Heart right ventricle (tissue), 16 donors: ENCODE measurements at regions not wholly inside any gene's neighbourhood (a gene's known extent, or its start where the extent isn't known, plus 50 kb on each side); places are given as distances from the start of the nearest gene placed in this dataset.
A peak's percentile ranks its signal among the peaks of the same experiment; 100 is the strongest.

Experiments
- ATAC-seq, 8 donors: fragments of 200-7000 bp; cut with Tn5 transposase; one replicate each; pipeline ENCODE4 v1.9.1; 2020; ENCODE audit warnings: mild to moderate bottlenecking in 8 of 8, moderate library complexity in 8 of 8, moderate number of reproducible peaks in 1 of 8
- DNase-seq, 2 donors: peaks; one replicate each; pipeline ENCODE4 v3.0.0-alpha.2; 2020
- H3K27ac ChIP-seq, 10 donors: fragments of 200-600 bp; sonication (generic) in 2 of 10; one replicate each; pipeline versions ENCODE4 v1.5.0 to v1.8.0; 2020 to 2022; ENCODE audit warnings: mild to moderate bottlenecking in 3 of 10
- H3K27me3 ChIP-seq, 7 donors: fragments of 200-600 bp; one replicate each; pipeline ENCODE4 v1.8.0; 2021 to 2022; ENCODE audit warnings: mild to moderate bottlenecking in 2 of 7
- H3K36me3 ChIP-seq, 9 donors: fragments of 200-600 bp; sonication (generic) in 1 of 9; one replicate each; pipeline versions ENCODE4 v1.5.0 to v1.8.0; 2020 to 2022; ENCODE audit warnings: mild to moderate bottlenecking in 2 of 9
- H3K4me1 ChIP-seq, 9 donors: fragments of 200-600 bp; sonication (generic) in 1 of 9; one replicate each; pipeline versions ENCODE4 v1.5.0 to v1.8.0; 2020 to 2022; ENCODE audit warnings: mild to moderate bottlenecking in 4 of 9
- H3K4me3 ChIP-seq, 10 donors: fragments of 200-600 bp; sonication (generic) in 2 of 10; one replicate each; pipeline versions ENCODE4 v1.5.0 to v1.8.0; 2020 to 2022; ENCODE audit warnings: mild to moderate bottlenecking in 7 of 10, moderate library complexity in 2 of 10
- H3K9me3 ChIP-seq, 11 donors: fragments of 200-600 bp in 10 of 11; sonication (generic) in 2 of 11; one replicate each; pipeline versions ENCODE4 v1.5.0 to v1.8.0; 2013 to 2022; ENCODE audit warnings: mild to moderate bottlenecking in 2 of 11, control low read depth in 1 of 11, moderate library complexity in 1 of 11
- CTCF ChIP-seq, 9 donors: fragments of 200-600 bp; sonication (generic) in 2 of 9; IDR thresholded peaks; one replicate each; pipeline versions ENCODE4 v1.5.0 to v1.8.0; 2021 to 2022; ENCODE audit warnings: antibody characterized with exemption in 9 of 9, mild to moderate bottlenecking in 5 of 9, moderate library complexity in 1 of 9
- WGBS, 2 donors: extraction: QIAGEN DNeasy Blood & Tissue Kit; methylation state at CpG; one replicate each; pipeline ENCODE4 v1.1.7; 2013; ENCODE audit warnings: inconsistent platforms in 1 of 2; 5-methylcytosine and 5-hydroxymethylcytosine counted together
- intact Hi-C, 10 donors: fragments of 100-400 bp; cut with DNase I; formaldehyde crosslinking; loops; one replicate each; pipeline versions ENCODE4 v1.11.1 to v1.14.2; 2022
- donor health status: Arrhythmogenic right ventricular cardiomyopathy.
- donor health status: ischemic (EF 13 %, LVEDD 7.1; RV severe dilation, severe dysfunction).
- donor health status: healthy with polysubstance abuse.
- donor health status: DM: no; HTN: yes; CAD: no.
- donor health status: DM: no; HTN: no; CAD: no.
- donor health status: ischemic (EF 25% LVEDD 6.9; RV normal size, moderate dysfunction).
- donor health status: ischemic (EF 25% LVEDD 5.7; RV mildly dilated, moderate dysfunction).
- donor health status: healthy.
- donor health status: DM: yes; HTN: yes; CAD: no.
- donor health status: Ischemic cardiomyopathy.
- donor health status: ischemic (EF 35%, LVEDD 5.7; RV mildly dilated, moderate dysfunction).
- donor health status: nonischemic (EF 11% LVEDD 7.7; RV severe dilation, severe dysfunction).
- donor health status: DM: yes; HTN: yes; CAD: no.
- donor health status: PGD.
- donor health status: ischemic (EF 29% LVEDD 5.4; RV normal size, mild dysfunction).
- donor health status: nonischemic (EF 23%, LVEDD 6.1; RV moderate dilation, normal function).

GRCh38 chr9:106600955-106601560 lies 261.9 kb upstream of the ZNF462 start:
- ATAC-seq (no peak), DNase-seq (no peak)
- no peaks in the 10 kb centered on the region for H3K27me3 ChIP-seq
- H3K27ac ChIP-seq: no peak overlapping the region
- intact Hi-C loops: no loop called here
- H3K4me3 ChIP-seq: no peak overlapping the region
- TF ChIP-seq CTCF (IDR thresholded peaks at IDR 0.05): no peak
- no peaks in the 10 kb centered on the region for H3K36me3 ChIP-seq
- H3K4me1 ChIP-seq: no peaks in the 10 kb centered on the region
- peaks cover 0 to 10% (median 0%) of the 10 kb centered on the region in 11 donors for H3K9me3 ChIP-seq
- WGBS, 2 donors: 75 to 76% methylated on average over 4 of the region's 4 CpGs

- H3K4me1 ChIP-seq: no peaks in the 10 kb centered on the region
- no peak for ATAC-seq
- 81 to 85% methylated on average over 1 of the region's 1 CpG for WGBS, 2 donors
Observed at GRCh38 chr9:106602344-106602743, 260.6 kb upstream of the ZNF462 start.

GRCh38 chr9:106613250-106613737 lies 249.7 kb upstream of the ZNF462 start:
- 60 to 63% methylated on average over 3 of the region's 3 CpGs for WGBS, 2 donors
- DNase-seq: peak; percentile 13 to 31
- peaks cover 0 to 15% (median 0%) of the 10 kb centered on the region in 9 donors for H3K4me1 ChIP-seq
- H3K27me3 ChIP-seq: no peaks in the 10 kb centered on the region
- no peak for TF ChIP-seq CTCF (IDR thresholded peaks at IDR 0.05)
- peak in 4 of 8 donors; percentile 33 to 64 (median 46) for ATAC-seq
- no peak overlapping the region for H3K4me3 ChIP-seq
- intact Hi-C loops: no loop called here
- no peaks in the 10 kb centered on the region for H3K36me3 ChIP-seq
- peak overlapping the region in 1 of 10 donors; percentile 10 for H3K27ac ChIP-seq
- H3K9me3 ChIP-seq: no peaks in the 10 kb centered on the region

More at GRCh38 chr9:106602344-106602743, 260.6 kb upstream of the ZNF462 start:
- Histone ChIP-seq H3K27me3 (no peaks in the 10 kb centered on the region), H3K36me3 (no peaks in the 10 kb centered on the region), H3K9me3 (peaks cover 0 to 10% (median 0%) of the 10 kb centered on the region in 11 donors), H3K27ac (no peak overlapping the region), H3K4me3 (no peak overlapping the region)
- no peak for DNase-seq
- TF ChIP-seq CTCF (IDR thresholded peaks at IDR 0.05): no peak
- intact Hi-C loops: no loop called here

GRCh38 chr9:106615118-106615889 lies 247.7 kb upstream of the ZNF462 start:
- no peaks in the 10 kb centered on the region for H3K36me3 ChIP-seq
- no peak overlapping the region for H3K27ac ChIP-seq
- ATAC-seq (no peak), DNase-seq (no peak)
- peaks cover 0 to 15% (median 0%) of the 10 kb centered on the region in 9 donors for H3K4me1 ChIP-seq
- TF ChIP-seq CTCF (IDR thresholded peaks at IDR 0.05): no peak
- intact Hi-C loops: no loop called here
- no peak overlapping the region for H3K4me3 ChIP-seq
- no peaks in the 10 kb centered on the region for H3K9me3 ChIP-seq
- 88 to 91% methylated on average over 7 of the region's 7 CpGs for WGBS, 2 donors
- H3K27me3 ChIP-seq: no peaks in the 10 kb centered on the region
